Ishikawa (cell line): ENCODE measurements at regions not wholly inside any gene's neighbourhood (a gene's known extent, or its start where the extent isn't known, plus 50 kb on each side); places are given as distances from the start of the nearest gene placed in this dataset.

Experiments used
- CEBPB ChIP-seq: IDR thresholded peaks from 2 replicates; pipeline ENCODE4 v1.6.1; 2012
- EP300 ChIP-seq: IDR thresholded peaks from 2 replicates; pipeline ENCODE4 v1.6.1; 2012; ENCODE audit warnings: borderline replicate concordance
- FOXM1 ChIP-seq: IDR thresholded peaks from 2 replicates; pipeline ENCODE4 v1.6.1; 2012; ENCODE audit warnings: low read depth, borderline replicate concordance
- NFIC ChIP-seq: IDR thresholded peaks from 2 replicates; pipeline ENCODE4 v1.6.1; 2012
- RAD21 ChIP-seq: IDR thresholded peaks from 2 replicates; pipeline ENCODE4 v1.6.1; 2012; ENCODE audit warnings: low read depth
- REST ChIP-seq: IDR thresholded peaks from 2 replicates; pipeline ENCODE4 v1.6.1; 2012; ENCODE audit warnings: low read depth, mild to moderate bottlenecking
- YY1 ChIP-seq: IDR thresholded peaks from 2 replicates; pipeline ENCODE4 v1.6.1; 2012; ENCODE audit warnings: low read depth
- ZBTB7A ChIP-seq: IDR thresholded peaks from 2 replicates; pipeline ENCODE4 v1.6.1; 2012; ENCODE audit warnings: low read depth
- TF ChIP-seq, protein P1 (sequence below): IDR thresholded peaks from 2 replicates; pipeline ENCODE4 v1.6.1; 2012

GRCh38 chr9:88243736-88244135 is 105.5 kb upstream of the SPATA31C2 start:
- TF ChIP-seq YY1 (no peak), REST (no peak), RAD21 (no peak), NFIC (no peak), FOXM1 (no peak), CEBPB (no peak), EP300 (no peak), ZBTB7A (no peak)
- TF ChIP-seq, protein P1, sequence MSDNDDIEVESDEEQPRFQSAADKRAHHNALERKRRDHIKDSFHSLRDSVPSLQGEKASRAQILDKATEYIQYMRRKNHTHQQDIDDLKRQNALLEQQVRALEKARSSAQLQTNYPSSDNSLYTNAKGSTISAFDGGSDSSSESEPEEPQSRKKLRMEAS, result no peak
